ENCODE measurements at regions not wholly inside any gene's neighbourhood (a gene's known extent, or its start where the extent isn't known, plus 50 kb on each side); places are given as distances from the start of the nearest gene placed in this dataset.

DNA sequence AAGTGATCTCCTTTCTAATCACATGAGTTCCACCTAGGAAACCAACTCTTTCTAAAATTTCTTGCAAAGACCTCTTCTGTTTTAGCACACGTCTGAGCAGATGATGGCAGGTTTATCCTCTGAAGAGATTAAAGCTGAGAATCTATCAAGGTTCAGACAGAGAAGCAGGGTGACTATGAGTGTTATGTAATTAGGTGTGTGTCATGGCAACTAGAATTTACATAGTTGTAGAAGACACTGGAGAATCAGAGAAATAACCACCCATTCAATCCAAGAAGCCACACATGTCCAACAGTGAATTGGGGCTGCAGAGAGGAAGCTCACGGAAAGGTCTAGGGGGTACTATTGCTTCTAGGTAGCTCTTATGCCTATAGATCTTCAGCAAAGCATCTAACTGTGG, 600.5 kb downstream of the PYDC2 start:
- TF ChIP-seq TCF7L2 (IDR thresholded peaks at IDR 0.05; ENCODE audit: borderline replicate concordance, low read depth, low read length) (no peak), ZNF837 (tag by site-specific recombination; IDR thresholded peaks at IDR 0.05) (no peak)
- TF ChIP-seq, protein P1, sequence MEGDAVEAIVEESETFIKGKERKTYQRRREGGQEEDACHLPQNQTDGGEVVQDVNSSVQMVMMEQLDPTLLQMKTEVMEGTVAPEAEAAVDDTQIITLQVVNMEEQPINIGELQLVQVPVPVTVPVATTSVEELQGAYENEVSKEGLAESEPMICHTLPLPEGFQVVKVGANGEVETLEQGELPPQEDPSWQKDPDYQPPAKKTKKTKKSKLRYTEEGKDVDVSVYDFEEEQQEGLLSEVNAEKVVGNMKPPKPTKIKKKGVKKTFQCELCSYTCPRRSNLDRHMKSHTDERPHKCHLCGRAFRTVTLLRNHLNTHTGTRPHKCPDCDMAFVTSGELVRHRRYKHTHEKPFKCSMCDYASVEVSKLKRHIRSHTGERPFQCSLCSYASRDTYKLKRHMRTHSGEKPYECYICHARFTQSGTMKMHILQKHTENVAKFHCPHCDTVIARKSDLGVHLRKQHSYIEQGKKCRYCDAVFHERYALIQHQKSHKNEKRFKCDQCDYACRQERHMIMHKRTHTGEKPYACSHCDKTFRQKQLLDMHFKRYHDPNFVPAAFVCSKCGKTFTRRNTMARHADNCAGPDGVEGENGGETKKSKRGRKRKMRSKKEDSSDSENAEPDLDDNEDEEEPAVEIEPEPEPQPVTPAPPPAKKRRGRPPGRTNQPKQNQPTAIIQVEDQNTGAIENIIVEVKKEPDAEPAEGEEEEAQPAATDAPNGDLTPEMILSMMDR (tag by site-specific recombination; IDR thresholded peaks at IDR 0.05) = no peak

Measured in HEK293 (cell line).